ENCODE measurements at regions not wholly inside any gene's neighbourhood (a gene's known extent, or its start where the extent isn't known, plus 50 kb on each side); places are given as distances from the start of the nearest gene placed in this dataset.
"Not testable (repeated sequence)": the region's sequence is repeated elsewhere in the genome, so short reads cannot be mapped to it uniquely, and the experiment has no call there.

- no peak for DNase-seq (ENCODE audit: low read depth in 3 of 3, low spot score in 2 of 3)
These were observed 263.5 kb upstream of the HDAC4 start for GRCh38 chr2:239664216-239664810.

GRCh38 chr2:239663364-239663924 is 262.6 kb upstream of the HDAC4 start:
- no peak for DNase-seq (ENCODE audit: low read depth in 3 of 3, low spot score in 2 of 3)

- no peak for DNase-seq (ENCODE audit: low read depth in 3 of 3, low spot score in 2 of 3)
These were observed 261.7 kb upstream of the HDAC4 start for GRCh38 chr2:239662413-239663120.

GRCh38 chr2:239661334-239662312 is 260.8 kb upstream of the HDAC4 start:
- no peak for DNase-seq (ENCODE audit: low read depth in 3 of 3, low spot score in 2 of 3)

- no peak for DNase-seq (ENCODE audit: low read depth in 3 of 3, low spot score in 2 of 3)
These were observed 259.8 kb upstream of the HDAC4 start for GRCh38 chr2:239660390-239661230.

- DNase-seq (ENCODE audit: low read depth in 3 of 3, low spot score in 2 of 3): no peak
These were observed 257.2 kb upstream of the HDAC4 start for GRCh38 chr2:239657992-239658391.

GRCh38 chr2:239657236-239657635 is 256.4 kb upstream of the HDAC4 start:
- no peak for DNase-seq (ENCODE audit: low read depth in 3 of 3, low spot score in 2 of 3)

GRCh38 chr2:239654266-239654665 is 253.4 kb upstream of the HDAC4 start:
- no peak for DNase-seq (ENCODE audit: low read depth in 3 of 3, low spot score in 2 of 3)

- DNase-seq (ENCODE audit: low read depth in 3 of 3, low spot score in 2 of 3): no peak
These were observed 251.0 kb upstream of the HDAC4 start for GRCh38 chr2:239651859-239652258.

- no peak for DNase-seq (ENCODE audit: low read depth in 3 of 3, low spot score in 2 of 3)
These were observed 249.9 kb upstream of the HDAC4 start for GRCh38 chr2:239650674-239651073.

- DNase-seq (ENCODE audit: low read depth in 3 of 3, low spot score in 2 of 3): no peak
These were observed 248.5 kb upstream of the HDAC4 start for GRCh38 chr2:239649309-239649708.

GRCh38 chr2:239648607-239649006 is 247.8 kb upstream of the HDAC4 start:
- no peak for DNase-seq (ENCODE audit: low read depth in 3 of 3, low spot score in 2 of 3)

- no peak for DNase-seq (ENCODE audit: low read depth in 3 of 3, low spot score in 2 of 3)
These were observed 246.4 kb upstream of the HDAC4 start for GRCh38 chr2:239647052-239647819.

- no peak for DNase-seq (ENCODE audit: low read depth in 3 of 3, low spot score in 2 of 3)
These were observed 245.4 kb upstream of the HDAC4 start for GRCh38 chr2:239646184-239646583.

- DNase-seq (ENCODE audit: low read depth in 3 of 3, low spot score in 2 of 3): not testable (repeated sequence)
These were observed 243.8 kb upstream of the HDAC4 start for GRCh38 chr2:239644594-239644993.

- no peak for DNase-seq (ENCODE audit: low read depth in 3 of 3, low spot score in 2 of 3)
These were observed 243.2 kb upstream of the HDAC4 start for GRCh38 chr2:239644011-239644410.

GRCh38 chr2:239642406-239643004 is 241.7 kb upstream of the HDAC4 start:
- no peak for DNase-seq (ENCODE audit: low read depth in 3 of 3, low spot score in 2 of 3)

- not testable (repeated sequence) for DNase-seq (ENCODE audit: low read depth in 3 of 3, low spot score in 2 of 3)
These were observed 241.1 kb upstream of the HDAC4 start for GRCh38 chr2:239641904-239642303.

Measured in right renal cortex interstitium (tissue), 3 donors.